HEK293T (cell line): ENCODE measurements at regions not wholly inside any gene's neighbourhood (a gene's known extent, or its start where the extent isn't known, plus 50 kb on each side); places are given as distances from the start of the nearest gene placed in this dataset.

Experiments used
- CTCF ChIA-PET: fragments of 350-600 bp; formaldehyde crosslinking; extraction: SDS; loops from one replicate; lab custom pipeline; 2021; ENCODE audit warnings: antibody characterized with exemption, inconsistent platforms; lab: Yijun Ruan, JAX
- POLR2A ChIA-PET: fragments of 350-600 bp; formaldehyde crosslinking; extraction: SDS; loops from one replicate; lab custom pipeline; 2020; ENCODE audit warnings: antibody characterized with exemption, inconsistent platforms; lab: Yijun Ruan, JAX
- DNase-seq: peaks from one replicate; pipeline ENCODE4 v3.0.0; 2012; ENCODE audit warnings: mixed read lengths; ENCODE audit errors: extremely low spot score
- ARNT ChIP-seq: fragments of 450-650 bp; IDR thresholded peaks from 2 replicates; pipeline ENCODE4 v1.6.1; 2017; ENCODE audit warnings: mild to moderate bottlenecking
- BHLHE40 ChIP-seq: fragments of 450-650 bp; IDR thresholded peaks from 2 replicates; pipeline ENCODE4 v1.6.1; 2016; ENCODE audit warnings: mild to moderate bottlenecking, moderate library complexity, borderline replicate concordance
- CTBP1 ChIP-seq: fragments of 450-650 bp; IDR thresholded peaks from 2 replicates; pipeline ENCODE4 v1.6.1; 2016; ENCODE audit warnings: borderline replicate concordance
- ELF4 ChIP-seq: fragments of 450-650 bp; IDR thresholded peaks from 2 replicates; pipeline ENCODE4 v1.6.1; 2017; ENCODE audit warnings: antibody characterized with exemption
- FOXA1 ChIP-seq: fragments of 450-650 bp; IDR thresholded peaks from 2 replicates; pipeline ENCODE4 v1.6.1; 2016; ENCODE audit warnings: mild to moderate bottlenecking
- FOXK2 ChIP-seq: fragments of 450-650 bp; IDR thresholded peaks from 2 replicates; pipeline ENCODE4 v1.6.1; 2016; ENCODE audit warnings: mild to moderate bottlenecking
- FOXM1 ChIP-seq: fragments of 450-650 bp; IDR thresholded peaks from 2 replicates; pipeline ENCODE4 v1.6.1; 2017; ENCODE audit warnings: mild to moderate bottlenecking, borderline replicate concordance
- HDGF ChIP-seq: fragments of 450-650 bp; IDR thresholded peaks from 2 replicates; pipeline ENCODE4 v1.6.1; 2017; ENCODE audit warnings: antibody characterized with exemption, borderline replicate concordance
- L3MBTL2 ChIP-seq: fragments of 450-650 bp; conservative IDR thresholded peaks from 2 replicates; pipeline ENCODE4 v1.6.1; 2016; ENCODE audit warnings: mild to moderate bottlenecking
- LEF1 ChIP-seq: fragments of 450-650 bp; IDR thresholded peaks from 2 replicates; pipeline ENCODE4 v1.6.1; 2017; ENCODE audit warnings: mild to moderate bottlenecking, borderline replicate concordance
- NFRKB ChIP-seq: fragments of 450-650 bp; IDR thresholded peaks from 2 replicates; pipeline ENCODE4 v1.6.1; 2016; ENCODE audit warnings: mild to moderate bottlenecking, moderate library complexity
- PKNOX1 ChIP-seq: fragments of 450-650 bp; IDR thresholded peaks from 2 replicates; pipeline ENCODE4 v1.6.1; 2016
- SP1 ChIP-seq: fragments of 450-650 bp; IDR thresholded peaks from 2 replicates; pipeline ENCODE4 v1.6.1; 2017
- SUZ12 ChIP-seq: fragments of 450-650 bp; IDR thresholded peaks from 2 replicates; pipeline ENCODE4 v1.6.1; 2016; ENCODE audit warnings: mild to moderate bottlenecking
- TARDBP ChIP-seq: fragments of 450-650 bp; IDR thresholded peaks from 2 replicates; pipeline ENCODE4 v1.6.1; 2016
- ZNF384 ChIP-seq: fragments of 450-650 bp; IDR thresholded peaks from 2 replicates; pipeline ENCODE4 v1.6.1; 2016

GRCh38 chr5:54765165-54766028 lies 220.0 kb downstream of the ESM1 start:
- DNase-seq: no peak
- ChIA-PET POLR2A (no interaction called here), CTCF (no interaction called here)
- TF ChIP-seq SUZ12 (no peak), ELF4 (no peak), SP1 (no peak), ARNT (no peak), NFRKB (no peak), LEF1 (no peak), L3MBTL2 (no peak)

GRCh38 chr5:54764102-54765090 lies 221.0 kb downstream of the ESM1 start:
- ChIA-PET CTCF (no interaction called here), POLR2A (no interaction called here)
- no peak for DNase-seq
- TF ChIP-seq LEF1 (no peak), BHLHE40 (no peak), PKNOX1 (no peak), SUZ12 (no peak), NFRKB (no peak), TARDBP (no peak), SP1 (no peak), ZNF384 (no peak), ELF4 (no peak), L3MBTL2 (no peak), CTBP1 (no peak), ARNT (no peak), FOXM1 (no peak)

GRCh38 chr5:54761213-54761701 lies 224.1 kb downstream of the ESM1 start:
- ChIA-PET POLR2A (no interaction called here), CTCF (no interaction called here)
- TF ChIP-seq ELF4 (no peak), FOXA1 (no peak), SP1 (no peak), PKNOX1 (no peak), ARNT (no peak), ZNF384 (no peak), FOXM1 (no peak), FOXK2 (no peak), CTBP1 (no peak), HDGF (no peak), TARDBP (no peak), L3MBTL2 (no peak), BHLHE40 (no peak), NFRKB (no peak), SUZ12 (no peak), LEF1 (no peak)
- DNase-seq: no peak

GRCh38 chr5:54760182-54760935 lies 225.0 kb downstream of the ESM1 start:
- ChIA-PET CTCF (no interaction called here), POLR2A (no interaction called here)
- DNase-seq: no peak
- no peak for TF ChIP-seq LEF1
- TF ChIP-seq BHLHE40: no peak
- TF ChIP-seq NFRKB: no peak
- TF ChIP-seq FOXK2: no peak
- no peak for TF ChIP-seq PKNOX1
- no peak for TF ChIP-seq SP1
- no peak for TF ChIP-seq CTBP1
- no peak for TF ChIP-seq SUZ12
- no peak for TF ChIP-seq FOXM1
- no peak for TF ChIP-seq HDGF
- no peak for TF ChIP-seq ARNT
- no peak for TF ChIP-seq FOXA1
- TF ChIP-seq L3MBTL2: no peak
- TF ChIP-seq ELF4: no peak

- POLR2A ChIA-PET: no interaction called here
- TF ChIP-seq ARNT (no peak), FOXK2 (no peak), CTBP1 (no peak), SUZ12 (no peak), HDGF (no peak), TARDBP (no peak), PKNOX1 (no peak), ZNF384 (no peak), FOXA1 (no peak), ELF4 (no peak), BHLHE40 (no peak), NFRKB (no peak), LEF1 (no peak), L3MBTL2 (no peak), SP1 (no peak), FOXM1 (no peak)
- no peak for DNase-seq
- CTCF ChIA-PET: no interaction called here
These were observed 227.4 kb downstream of the ESM1 start for GRCh38 chr5:54758038-54758437.
